K562 (cell line): ENCODE measurements at regions not wholly inside any gene's neighbourhood (a gene's known extent, or its start where the extent isn't known, plus 50 kb on each side); places are given as distances from the start of the nearest gene placed in this dataset.

Experiments used
- ATAC-seq: fragments of 200-7000 bp; cut with Tn5 transposase; 3 replicates; pipeline ENCODE4 v1.9.1; 2020; ENCODE audit warnings: moderate library complexity
- BruUV-seq: library from RNA; stranded (reverse); fragments of 400-500 nt; replicated peaks from 2 replicates; lab custom pipeline; 2021; lab: Mats Ljungman, UMichigan
- CTCF ChIA-PET: fragments of 300-600 bp; formaldehyde crosslinking; extraction: SDS; loops from one replicate; lab custom pipeline; 2021; ENCODE audit warnings: low intra/inter-chr PET ratio; lab: Yijun Ruan, JAX
- POLR2A ChIA-PET: fragments of 300-600, 350-650 bp; sonication (Branson Sonifier 250); formaldehyde crosslinking; extraction: SDS; loops from one replicate; lab custom pipeline; 2021; ENCODE audit warnings: antibody characterized with exemption, inconsistent platforms; lab: Yijun Ruan, JAX
- DNase-seq, 4 experiments: peaks; one replicate each; pipeline versions ENCODE4 v3.0.0 to v3.0.0-alpha.2; 2011 to 2018; ENCODE audit warnings: low spot score in 3 of 4, mixed read lengths in 3 of 4; ENCODE audit errors: extremely low read depth in 1 of 4
- FAIRE-seq: peaks from 2 replicates; lab custom pipeline; 2011; peaks lifted over from hg19 to GRCh38; lab: Jason Lieb, UNC
- H2AFZ ChIP-seq: 2 replicates; pipeline ENCODE4 v1.6.0; 2011; ENCODE audit warnings: low read depth, low read length, control low read depth, inconsistent platforms
- H3K27ac ChIP-seq: fragments of 200-600 bp; 3 replicates; pipeline ENCODE4 v1.8.0; 2011; ENCODE audit warnings: low read depth, mild to moderate bottlenecking, control low read depth, inconsistent platforms, low read length, moderate library complexity, mixed read lengths; ENCODE audit errors: extremely low read depth
- H3K27me3 ChIP-seq, 2 experiments: fragments of 300-600 bp in 1 of 2; 2 replicates in 1 of 2; 3 replicates in 1 of 2; pipeline versions ENCODE4 v1.6.0 to v1.8.0; 2011; ENCODE audit warnings: inconsistent platforms in 2 of 2, low read length in 2 of 2, mild to moderate bottlenecking in 1 of 2, mixed read lengths in 1 of 2, moderate library complexity in 1 of 2; ENCODE audit not compliant: control insufficient read depth in 2 of 2, insufficient read depth in 2 of 2
- H3K36me3 ChIP-seq: fragments of 300-600 bp; 3 replicates; pipeline ENCODE4 v1.8.0; 2011; ENCODE audit warnings: mild to moderate bottlenecking, low read length, inconsistent platforms; ENCODE audit not compliant: control insufficient read depth, insufficient read depth
- H3K4me1 ChIP-seq, 2 experiments: fragments of 200-600 bp in 1 of 2; replicated peaks in 1 of 2; 2 replicates in 1 of 2; 3 replicates in 1 of 2; pipeline versions ENCODE4 v1.5.1 to v1.8.0; 2011; ENCODE audit warnings: inconsistent platforms in 2 of 2, low read length in 2 of 2, mild to moderate bottlenecking in 1 of 2, mixed read lengths in 1 of 2, moderate library complexity in 1 of 2; ENCODE audit not compliant: control insufficient read depth in 2 of 2, insufficient read depth in 2 of 2
- H3K4me2 ChIP-seq: 2 replicates; pipeline ENCODE4 v1.6.1; 2011; ENCODE audit warnings: low read length, control low read depth, inconsistent platforms, mixed read lengths; ENCODE audit not compliant: insufficient read depth
- H3K4me3 ChIP-seq: fragments of 200-600 bp; sonication (generic), shearing (Covaris generic); 2 replicates; pipeline ENCODE4 v1.5.1; 2016; ENCODE audit warnings: control low read depth, inconsistent platforms
- H3K79me2 ChIP-seq: fragments of 200-600 bp; 3 replicates; pipeline ENCODE4 v1.8.0; 2011; ENCODE audit warnings: low read length, inconsistent platforms; ENCODE audit not compliant: control insufficient read depth, insufficient read depth
- H3K9ac ChIP-seq, 2 experiments: 2 replicates each; pipeline versions ENCODE4 v1.6.0 to v1.6.1; 2011; ENCODE audit warnings: low read depth in 2 of 2, low read length in 2 of 2, control low read depth in 1 of 2, inconsistent platforms in 1 of 2, mild to moderate bottlenecking in 1 of 2, mixed read lengths in 1 of 2; ENCODE audit not compliant: insufficient read depth in 1 of 2
- H3K9me1 ChIP-seq: one replicate; pipeline ENCODE4 v1.6.0; 2011; ENCODE audit warnings: inconsistent platforms, mild to moderate bottlenecking, low read length, moderate library complexity; ENCODE audit not compliant: control insufficient read depth, insufficient read depth
- H3K9me3 ChIP-seq: replicated peaks from 2 replicates; pipeline ENCODE4 v1.5.1; 2011; ENCODE audit warnings: low read depth, low read length, inconsistent platforms; ENCODE audit not compliant: control insufficient read depth, insufficient read depth
- H4K20me1 ChIP-seq: replicated peaks from 2 replicates; pipeline ENCODE4 v1.6.1; 2011; ENCODE audit warnings: low read length, inconsistent platforms, mixed read lengths; ENCODE audit not compliant: control insufficient read depth, insufficient read depth
- ARNT ChIP-seq, 2 experiments: fragments of 450-650 bp; IDR thresholded peaks; 2 replicates each; pipeline ENCODE4 v1.6.1; 2016; ENCODE audit warnings: mild to moderate bottlenecking in 1 of 2
- DACH1 ChIP-seq: fragments of 450-650 bp; IDR thresholded peaks from 2 replicates; pipeline ENCODE4 v1.6.1; 2018; ENCODE audit not compliant: partially characterized antibody
- DIDO1 ChIP-seq: fragments of 450-650 bp; IDR thresholded peaks from 2 replicates; pipeline ENCODE4 v1.6.1; 2016; ENCODE audit warnings: low read depth, missing biosample characterization, missing genetic modification characterization
- HDAC8 ChIP-seq: fragments of 450-650 bp; IDR thresholded peaks from 2 replicates; pipeline ENCODE4 v1.6.1; 2016; ENCODE audit warnings: mild to moderate bottlenecking, missing genetic modification characterization, moderate library complexity, missing compliant biosample characterization
- MCM7 ChIP-seq, 2 experiments: fragments of 450-650 bp; IDR thresholded peaks; 2 replicates each; pipeline ENCODE4 v1.6.1; 2016 to 2018
- NBN ChIP-seq: fragments of 450-650 bp; IDR thresholded peaks from 2 replicates; pipeline ENCODE4 v1.6.1; 2016; ENCODE audit warnings: low read depth, mild to moderate bottlenecking
- NFYB ChIP-seq: IDR thresholded peaks from 2 replicates; pipeline ENCODE4 v1.6.1; 2011; ENCODE audit warnings: mild to moderate bottlenecking, moderate library complexity; ENCODE audit not compliant: insufficient read length; ENCODE audit errors: extremely low read depth
- NR0B1 ChIP-seq: fragments of 450-650 bp; IDR thresholded peaks from one replicate; pipeline ENCODE4 v1.6.1; 2018; ENCODE audit warnings: mild to moderate bottlenecking, moderate library complexity; ENCODE audit not compliant: partially characterized antibody
- NR4A1 ChIP-seq, 2 experiments: fragments of 250-450 bp in 1 of 2; fragments of 450-650 bp in 1 of 2; sonication (Bioruptor Pico) in 1 of 2; IDR thresholded peaks; 2 replicates each; pipeline versions ENCODE4 v1.4.0 to v1.6.1; 2016 to 2020; ENCODE audit warnings: mild to moderate bottlenecking in 2 of 2, missing compliant biosample characterization in 1 of 2, missing genetic modification characterization in 1 of 2, moderate library complexity in 1 of 2
- POLR2B ChIP-seq: fragments of 450-650 bp; IDR thresholded peaks from 2 replicates; pipeline ENCODE4 v1.6.1; 2018; ENCODE audit warnings: low read depth; ENCODE audit not compliant: partially characterized antibody
- SIRT6 ChIP-seq: IDR thresholded peaks from one replicate; pipeline ENCODE4 v1.6.1; 2012; ENCODE audit warnings: low read depth, mild to moderate bottlenecking, control low read depth, inconsistent platforms, low read length, moderate library complexity
- SMARCB1 ChIP-seq: IDR thresholded peaks from 2 replicates; pipeline ENCODE4 v1.6.1; 2011; ENCODE audit warnings: improper control_type of control experiment, low read depth; ENCODE audit not compliant: insufficient read length
- TSC22D4 ChIP-seq: fragments of 450-650 bp; IDR thresholded peaks from 2 replicates; pipeline ENCODE4 v1.6.1; 2016; ENCODE audit warnings: missing genetic modification characterization, missing biosample characterization, control low read depth
- ZFP91 ChIP-seq: sonication (generic); formaldehyde crosslinking; IDR thresholded peaks from 2 replicates; pipeline ENCODE4 v1.8.0; 2022; ENCODE audit warnings: mild to moderate bottlenecking, missing genetic modification reagents
- ZNF140 ChIP-seq: fragments of 250-450 bp; sonication (Bioruptor Pico); IDR thresholded peaks from 2 replicates; pipeline ENCODE4 v1.8.0; 2021; ENCODE audit warnings: moderate library complexity, mild to moderate bottlenecking, inconsistent platforms
- ZNF143 ChIP-seq: sonication (generic); formaldehyde crosslinking; IDR thresholded peaks from 2 replicates; pipeline ENCODE4 v1.9.0; 2022; ENCODE audit warnings: mild to moderate bottlenecking, missing genetic modification reagents
- ZNF408 ChIP-seq: fragments of 250-450 bp; sonication (Bioruptor Pico); IDR thresholded peaks from 2 replicates; pipeline ENCODE4 v1.4.0; 2020; ENCODE audit warnings: low read depth, mild to moderate bottlenecking, moderate library complexity
- WGBS: fragments of 100-300 bp; shearing (Covaris generic); methylation state at CpG from one replicate; pipeline ENCODE4 v1.1.6; 2016; ENCODE audit warnings: low coverage, mixed read lengths; ENCODE audit not compliant: insufficient coverage; ENCODE audit errors: missing lambda C conversion rate; 5-methylcytosine and 5-hydroxymethylcytosine counted together
- in situ Hi-C: fragments of 300-500 bp; cut with MboI; formaldehyde crosslinking; loops from 4 replicates; pipeline ENCODE4 v1.15.0; 2018; ENCODE audit warnings: inconsistent platforms, mixed read lengths
- intact Hi-C: fragments of 100-400 bp; cut with micrococcal nuclease; formaldehyde crosslinking; loops from 2 replicates; pipeline ENCODE4 v1.14.2; 2022

GRCh38 chr22:22043296-22044078 lies 60.9 kb upstream of the TOP3B start (continued):
- TF ChIP-seq NR4A1 (CRISPR knock-in tag; IDR thresholded peaks at IDR 0.05): no peak
- no peak for TF ChIP-seq NR4A1 (tag; IDR thresholded peaks at IDR 0.05)

GRCh38 chr22:22042599-22043295 lies 60.2 kb upstream of the TOP3B start:
- no peaks in the 10 kb centered on the region for H3K9me1 ChIP-seq
- H3K4me2 ChIP-seq: no peak overlapping the region
- ChIA-PET CTCF (interaction anchor here (1.0 kb wide), 1 partner anchor 57 kb away, joined by 3 read pairs; no protein-coding TSS in a partner anchor), POLR2A (interaction anchor here (0.5 to 6.4 kb wide), 30 partner anchors 11 to 448 kb away, joined by 3 to 110 read pairs (median 4); no protein-coding TSS in a partner anchor)
- BruUV-seq: no TSS peak
- H3K27ac ChIP-seq: no peak overlapping the region
- H2AFZ ChIP-seq: no peak overlapping the region
- DNase-seq: no peak
- FAIRE-seq: no peak
- H3K36me3 ChIP-seq: no peaks in the 10 kb centered on the region
- in situ Hi-C loops: no loop called here
- peaks cover 0 to 11% of the 10 kb centered on the region in 2 experiments; a peak in 3 of 5 replicates for H3K4me1 ChIP-seq
- H4K20me1 ChIP-seq: peaks cover 18% of the 10 kb centered on the region; the same call in 1 of the 2 replicates
- WGBS: 1% methylated on average over 7 of the region's 7 CpGs
- H3K9me3 ChIP-seq: no peaks in the 10 kb centered on the region
- ATAC-seq: peak; percentile 8; the same call in 2 of the 3 replicates
- no peak overlapping the region for H3K4me3 ChIP-seq
- intact Hi-C loops: loop anchor here (5.0 kb wide), 1 partner anchor 330 kb away; no protein-coding TSS in a partner anchor
- H3K27me3 ChIP-seq: peaks cover 26 to 40% of the 10 kb centered on the region in 2 experiments
- H3K79me2 ChIP-seq: no peaks in the 10 kb centered on the region
- H3K9ac ChIP-seq: no peak overlapping the region
- no peak for TF ChIP-seq TSC22D4 (tag)
- no peak for TF ChIP-seq ZNF143
- no peak for TF ChIP-seq ARNT (IDR thresholded peaks at IDR 0.05)
- no peak for TF ChIP-seq SIRT6
- no peak for TF ChIP-seq DACH1
- TF ChIP-seq DIDO1: no peak
- no peak for TF ChIP-seq HDAC8 (tag)
- TF ChIP-seq ZNF140 (CRISPR knock-in tag): peak; percentile 52; the same call in 1 of the 2 replicates
- TF ChIP-seq POLR2B: no peak
- no peak for TF ChIP-seq SMARCB1
- no peak for TF ChIP-seq ZNF408 (CRISPR knock-in tag)
- no peak for TF ChIP-seq NFYB
- no peak for TF ChIP-seq ZFP91
- no peak for TF ChIP-seq MCM7 (IDR thresholded peaks at IDR 0.05)
- TF ChIP-seq NR0B1: no peak
- TF ChIP-seq NBN: no peak
